ENCODE measurements at regions not wholly inside any gene's neighbourhood (a gene's known extent, or its start where the extent isn't known, plus 50 kb on each side); places are given as distances from the start of the nearest gene placed in this dataset.

DNA sequence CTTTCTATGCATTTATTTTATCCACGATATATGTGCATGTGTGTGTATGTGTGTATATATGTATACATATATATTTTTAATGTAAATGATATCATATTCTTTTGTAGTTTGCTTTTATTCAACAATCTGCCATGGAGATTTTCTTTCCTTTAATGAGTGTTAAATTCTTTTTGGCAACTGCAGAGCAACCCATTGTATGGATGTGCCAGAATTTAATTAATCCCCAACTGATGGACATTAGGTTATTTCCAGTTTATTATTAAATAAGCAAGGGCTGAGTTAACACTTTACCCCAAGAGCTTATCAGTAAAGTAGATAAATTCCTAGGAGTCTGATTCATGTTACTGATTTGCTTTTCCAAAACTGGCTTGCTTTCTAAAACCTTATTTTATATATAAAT is 58.9 kb upstream of the CD28 start:
- Histone ChIP-seq H3K4me3 (no peak overlapping the region), H3K27me3 (no peaks in the 10 kb centered on the region), H3K9me3 (no peaks in the 10 kb centered on the region), H3K27ac (no peak overlapping the region), H3K4me1 (peaks cover 0 to 36% (median 13%) of the 10 kb centered on the region in 3 donors), H3K36me3 (no peaks in the 10 kb centered on the region)
- no peak for TF ChIP-seq EP300 (IDR thresholded peaks at IDR 0.05)
- TF ChIP-seq CTCF (IDR thresholded peaks at IDR 0.05): no peak
- no peak for TF ChIP-seq POLR2A (IDR thresholded peaks at IDR 0.05)
- TF ChIP-seq POLR2AphosphoS5 (IDR thresholded peaks at IDR 0.05): no peak
- WGBS, 2 donors (ENCODE audit: low coverage in 1 of 2): 87 to 88% methylated on average over 1 of the region's 1 CpG
- ATAC-seq: no peak

- no peak overlapping the region for H3K27ac ChIP-seq
- no peaks in the 10 kb centered on the region for H3K9me3 ChIP-seq
- ATAC-seq: no peak
- 73 to 76% methylated on average over 2 of the region's 2 CpGs for WGBS, 2 donors (ENCODE audit: low coverage in 1 of 2)
- TF ChIP-seq CTCF (IDR thresholded peaks at IDR 0.05): no peak
- TF ChIP-seq POLR2AphosphoS5 (IDR thresholded peaks at IDR 0.05): no peak
- TF ChIP-seq EP300 (IDR thresholded peaks at IDR 0.05): no peak
- TF ChIP-seq POLR2A (IDR thresholded peaks at IDR 0.05): no peak
- no peaks in the 10 kb centered on the region for H3K36me3 ChIP-seq
- no peak overlapping the region for H3K4me3 ChIP-seq
- H3K27me3 ChIP-seq: no peaks in the 10 kb centered on the region
- H3K4me1 ChIP-seq: peaks cover 0 to 36% (median 13%) of the 10 kb centered on the region in 3 donors
These were observed 58.2 kb upstream of the CD28 start for GRCh38 chr2:203648273-203648672.

- 92% methylated on average over 4 of the region's 4 CpGs; no CpG with 5 or more reads in 1 of the 2 donors for WGBS, 2 donors (ENCODE audit: low coverage in 1 of 2)
- peak overlapping the region in 3 of 4 donors; percentile 43 to 62 (median 44) for H3K27ac ChIP-seq
- no peaks in the 10 kb centered on the region for H3K9me3 ChIP-seq
- H3K27me3 ChIP-seq: no peaks in the 10 kb centered on the region
- peaks cover 0 to 36% (median 13%) of the 10 kb centered on the region in 3 donors for H3K4me1 ChIP-seq
- no peak overlapping the region for H3K4me3 ChIP-seq
- no peak for ATAC-seq
- no peaks in the 10 kb centered on the region for H3K36me3 ChIP-seq
- TF ChIP-seq POLR2AphosphoS5 (IDR thresholded peaks at IDR 0.05): no peak
- TF ChIP-seq CTCF (IDR thresholded peaks at IDR 0.05): no peak
- no peak for TF ChIP-seq EP300 (IDR thresholded peaks at IDR 0.05)
- no peak for TF ChIP-seq POLR2A (IDR thresholded peaks at IDR 0.05)
These were observed 57.1 kb upstream of the CD28 start for GRCh38 chr2:203649176-203649814.

DNA sequence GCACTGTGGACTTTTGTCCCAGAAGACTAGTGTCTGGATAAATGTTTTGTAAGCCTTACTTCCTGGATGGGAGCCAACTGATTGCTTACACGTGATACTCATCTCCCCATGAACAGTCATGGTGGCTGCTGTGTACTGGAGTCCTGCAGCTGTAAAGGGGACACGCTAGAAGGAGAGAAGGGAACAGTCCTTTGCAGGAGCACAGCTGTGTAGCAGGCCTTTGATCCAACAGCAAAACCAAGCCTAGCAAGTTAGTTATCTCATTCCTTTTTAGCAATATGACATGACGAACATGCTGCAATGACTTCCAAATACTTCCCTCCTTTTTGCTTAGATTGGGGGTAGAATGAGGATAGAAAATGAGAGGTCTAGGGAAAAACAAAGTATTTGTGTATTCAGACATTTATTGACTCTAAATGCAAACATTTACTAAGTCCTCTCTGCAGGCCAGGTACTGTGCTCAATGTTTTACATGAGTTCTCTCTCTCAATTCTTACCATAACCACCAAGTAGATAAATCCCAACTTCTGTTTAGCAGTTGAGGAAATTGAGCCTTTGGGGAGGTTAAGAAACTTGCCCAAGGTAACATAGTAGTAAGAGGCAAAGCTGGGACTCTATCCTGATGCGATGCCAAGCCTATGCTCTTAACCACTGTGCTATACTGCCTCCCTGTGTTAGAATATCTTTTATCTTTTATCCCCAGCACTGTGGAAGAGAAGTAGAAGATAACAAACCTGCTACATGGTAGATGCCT is 55.4 kb upstream of the CD28 start:
- Histone ChIP-seq H3K9me3 (no peaks in the 10 kb centered on the region), H3K4me3 (no peak overlapping the region), H3K27ac (peak overlapping the region in 3 of 4 donors; percentile 43 to 61 (median 44)), H3K4me1 (peaks cover 0 to 36% (median 13%) of the 10 kb centered on the region in 3 donors), H3K27me3 (no peaks in the 10 kb centered on the region), H3K36me3 (no peaks in the 10 kb centered on the region)
- 51 to 77% methylated on average over 2 to 3 of the region's 4 CpGs for WGBS, 2 donors (ENCODE audit: low coverage in 1 of 2)
- peak; percentile 46 for ATAC-seq
- TF ChIP-seq CTCF (IDR thresholded peaks at IDR 0.05) (peak in 3 of 4 experiments; percentile 38 to 43 (median 42)), POLR2AphosphoS5 (IDR thresholded peaks at IDR 0.05) (no peak)

- WGBS, 2 donors (ENCODE audit: low coverage in 1 of 2): 38% methylated on average over 1 of the region's 1 CpG; no CpG with 5 or more reads in 1 of the 2 donors
- no peaks in the 10 kb centered on the region for H3K27me3 ChIP-seq
- ATAC-seq: no peak
- peaks cover 0 to 36% (median 13%) of the 10 kb centered on the region in 3 donors for H3K4me1 ChIP-seq
- H3K36me3 ChIP-seq: no peaks in the 10 kb centered on the region
- no peak overlapping the region for H3K27ac ChIP-seq
- no peak overlapping the region for H3K4me3 ChIP-seq
- TF ChIP-seq EP300 (IDR thresholded peaks at IDR 0.05): no peak
- no peak for TF ChIP-seq CTCF (IDR thresholded peaks at IDR 0.05)
- TF ChIP-seq POLR2A (IDR thresholded peaks at IDR 0.05): no peak
- no peak for TF ChIP-seq POLR2AphosphoS5 (IDR thresholded peaks at IDR 0.05)
- no peaks in the 10 kb centered on the region for H3K9me3 ChIP-seq
These were observed 54.8 kb upstream of the CD28 start for GRCh38 chr2:203651621-203652020.
